HS-27A (cell line): ENCODE measurements at regions not wholly inside any gene's neighbourhood (a gene's known extent, or its start where the extent isn't known, plus 50 kb on each side); places are given as distances from the start of the nearest gene placed in this dataset.
"Not testable (repeated sequence)": the region's sequence is repeated elsewhere in the genome, so short reads cannot be mapped to it uniquely, and the experiment has no call there.

Source experiments
- DNase-seq: peaks from one replicate; pipeline ENCODE4 v3.0.0-alpha.2; 2012; ENCODE audit warnings: low read depth, missing footprints

DNA sequence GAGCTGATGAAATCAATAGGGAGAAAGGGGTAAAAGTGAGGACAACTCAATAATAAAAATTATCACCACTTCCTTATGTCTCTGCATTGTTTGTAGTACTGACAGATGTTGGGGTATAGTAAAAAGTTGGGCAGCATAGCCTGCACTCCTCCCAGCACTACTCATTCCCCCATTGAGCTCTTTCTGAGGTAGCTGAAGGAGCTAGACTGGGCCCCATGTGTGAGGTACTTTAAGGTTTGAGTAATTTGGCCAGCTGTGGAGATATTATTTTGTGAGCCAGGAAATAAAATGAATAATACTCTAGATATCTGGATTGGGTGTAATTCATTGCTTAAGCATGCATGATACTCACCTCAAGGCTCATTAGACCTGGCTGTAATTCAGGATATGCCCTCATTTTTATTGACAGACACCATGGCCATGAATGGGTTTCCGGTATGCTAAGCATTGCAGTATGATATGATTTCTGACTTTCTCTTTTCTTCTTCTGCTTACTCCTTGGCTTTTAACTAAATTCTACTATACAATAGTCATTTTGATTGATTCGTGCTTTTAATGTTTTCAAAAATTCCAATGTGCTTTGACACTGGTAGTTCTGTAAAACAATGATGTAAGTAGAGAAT is 283.9 kb upstream of the RIMS1 start:
- peak; percentile 69 for DNase-seq

DNA sequence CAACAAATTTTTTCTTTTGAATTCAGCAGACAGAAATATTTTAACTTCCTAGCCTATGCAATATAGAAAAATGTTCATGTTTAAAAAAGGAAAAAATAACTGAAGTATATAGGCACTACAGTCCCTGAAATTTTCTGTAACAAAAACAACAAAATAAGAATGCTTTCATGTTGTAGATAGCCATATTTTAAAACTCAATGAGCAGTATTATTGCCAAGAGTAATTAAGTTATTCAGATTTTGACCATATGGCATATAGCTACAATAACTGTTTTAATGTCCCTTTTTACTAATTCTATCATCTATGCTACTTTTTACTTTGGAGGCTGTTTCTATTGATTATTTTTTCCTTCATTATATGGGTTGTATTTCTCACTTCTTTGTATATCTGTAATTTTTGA is 283.3 kb upstream of the RIMS1 start:
- no peak for DNase-seq

DNA sequence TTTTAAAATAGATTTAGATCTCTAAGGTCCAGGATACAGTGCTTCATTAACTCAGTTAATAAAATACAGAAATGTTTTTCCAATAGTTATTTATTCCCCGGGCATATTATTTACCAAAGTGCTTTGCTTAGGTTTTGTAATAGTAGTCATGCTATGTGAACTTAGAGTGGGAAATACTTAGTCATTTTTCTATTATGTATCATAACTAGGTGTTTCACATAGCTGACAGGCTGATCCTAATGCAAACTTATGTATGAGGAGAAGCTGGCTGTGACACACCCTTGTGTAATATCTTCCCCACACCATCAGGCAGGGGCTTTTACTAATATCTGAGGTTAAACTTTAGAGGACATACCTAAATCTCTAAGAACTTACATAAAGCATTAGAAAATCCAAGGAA is 277.7 kb upstream of the RIMS1 start:
- no peak for DNase-seq

DNA sequence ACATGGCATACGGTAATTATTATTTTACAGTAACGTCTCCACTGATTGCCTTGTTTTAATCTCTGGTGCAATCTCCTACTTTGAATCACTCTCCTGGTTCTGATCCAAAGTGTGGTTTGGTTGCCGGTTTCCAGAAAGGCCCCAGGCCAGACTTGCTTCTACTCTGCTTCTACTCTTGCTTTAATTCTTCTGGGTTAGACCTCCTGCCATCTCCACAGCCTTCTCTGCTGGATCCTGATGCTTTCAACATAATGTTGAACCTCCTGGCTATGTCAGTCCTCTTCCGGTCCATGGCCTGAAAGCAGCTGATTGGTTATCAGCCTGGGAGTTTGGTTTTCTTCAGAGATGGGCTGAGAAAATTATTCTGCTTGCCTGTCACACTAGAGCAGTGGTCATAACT is 266.5 kb upstream of the RIMS1 start:
- DNase-seq, result no peak

DNA sequence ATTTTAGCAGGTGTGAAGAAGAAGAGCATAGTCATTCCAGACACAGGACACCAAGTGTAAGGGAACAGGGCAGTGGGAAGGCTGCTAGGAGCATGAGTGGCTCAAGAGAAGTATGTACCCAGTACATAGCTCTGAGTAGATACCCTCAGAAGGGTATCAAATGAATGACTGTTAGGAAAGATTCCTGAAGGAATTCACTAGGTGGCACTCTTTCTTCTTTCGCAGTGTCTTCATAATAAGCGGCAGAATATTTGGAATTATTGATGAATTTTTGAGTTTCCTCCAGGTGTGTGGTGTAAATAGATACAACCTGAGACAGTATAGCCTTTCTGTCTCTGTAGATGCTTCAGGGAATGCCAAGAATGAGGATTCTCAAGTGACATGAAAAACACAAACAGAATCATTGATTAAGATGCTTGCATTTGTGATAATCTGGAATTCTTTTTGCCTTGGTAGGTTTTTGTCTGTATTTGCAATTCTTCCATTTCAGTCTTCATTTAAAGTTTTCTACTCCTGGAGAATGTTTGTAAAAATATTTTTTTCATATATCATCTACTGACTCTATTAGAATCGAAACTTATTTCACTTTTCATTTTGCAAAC is 264.3 kb upstream of the RIMS1 start:
- DNase-seq, result no peak

DNA sequence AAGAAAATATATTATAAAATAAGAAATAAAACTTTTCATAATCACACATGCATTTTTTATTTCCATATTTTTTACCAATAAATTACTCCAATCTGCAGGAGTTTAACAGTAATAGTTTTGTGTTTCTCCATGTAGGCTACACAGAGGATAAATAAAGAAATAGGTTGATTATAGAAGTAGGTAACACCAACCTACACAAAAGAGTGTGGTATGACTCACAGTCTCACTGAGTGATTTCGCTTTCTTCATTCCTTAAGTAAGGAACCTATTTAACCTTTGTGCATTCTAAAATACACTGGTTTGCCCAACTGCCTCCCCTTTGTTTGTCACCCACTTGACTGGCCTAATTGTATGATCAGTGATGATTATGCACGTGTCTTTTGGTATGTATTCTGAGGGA is 244.2 kb upstream of the RIMS1 start:
- no peak for DNase-seq

DNA sequence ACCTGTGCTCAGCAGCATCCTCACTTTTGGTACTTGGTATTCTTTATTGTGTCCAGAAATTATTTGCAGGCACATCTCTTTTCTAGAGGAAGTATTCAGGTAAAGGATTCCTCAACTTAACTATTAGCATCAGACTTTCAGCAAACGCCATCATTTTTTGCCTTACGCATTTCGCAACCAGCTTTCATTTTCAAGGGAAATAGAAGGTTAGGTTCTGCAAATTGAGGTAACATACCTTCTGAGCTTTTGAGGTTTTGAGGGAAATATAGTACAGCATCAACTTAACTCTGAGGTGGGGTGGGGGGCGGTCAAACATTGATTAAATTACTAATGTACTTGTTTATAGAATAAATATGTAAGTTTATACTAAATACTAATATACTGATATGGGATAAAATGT is 243.6 kb upstream of the RIMS1 start:
- no peak for DNase-seq

DNA sequence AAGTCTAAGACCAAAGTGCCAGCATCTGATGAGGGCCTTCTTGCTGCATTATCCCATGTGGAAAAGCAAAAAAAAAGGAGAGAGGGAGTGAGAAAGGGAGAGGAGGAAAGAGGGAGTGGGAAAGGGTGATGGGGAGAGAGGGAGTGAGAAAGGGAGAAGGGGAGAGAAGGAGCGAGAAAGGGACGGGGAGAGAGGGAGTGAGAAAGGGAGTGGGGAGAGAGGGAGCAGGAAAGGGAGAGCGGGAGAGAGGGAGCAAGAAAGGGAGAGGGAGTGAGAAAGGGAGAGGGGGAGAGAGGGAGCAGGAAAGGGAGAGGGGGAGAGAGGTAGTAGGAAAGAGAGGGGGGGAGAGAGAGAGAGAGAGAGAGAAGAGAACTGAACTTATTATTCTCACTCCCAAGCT is 241.1 kb upstream of the RIMS1 start:
- DNase-seq, result no peak

DNA sequence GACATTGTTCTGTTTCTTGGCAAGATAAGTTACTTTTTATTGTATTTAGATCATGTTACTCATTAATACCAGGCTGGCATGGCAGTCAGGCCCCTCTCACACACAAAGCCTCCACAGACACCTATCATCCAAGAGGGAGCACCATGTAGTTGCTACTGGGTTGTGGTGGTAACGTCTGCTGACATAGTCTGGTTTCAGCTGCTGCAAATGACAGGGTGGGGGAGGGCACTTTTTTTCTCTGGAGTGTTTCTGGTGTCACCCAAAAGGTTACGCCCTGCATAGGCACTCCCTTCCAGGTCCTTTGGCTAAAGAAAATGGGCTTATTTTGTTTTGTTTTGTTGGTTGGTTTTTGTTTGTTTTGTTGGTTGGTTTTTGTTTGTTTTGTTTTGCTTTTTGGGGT is 236.4 kb upstream of the RIMS1 start:
- no peak for DNase-seq

DNA sequence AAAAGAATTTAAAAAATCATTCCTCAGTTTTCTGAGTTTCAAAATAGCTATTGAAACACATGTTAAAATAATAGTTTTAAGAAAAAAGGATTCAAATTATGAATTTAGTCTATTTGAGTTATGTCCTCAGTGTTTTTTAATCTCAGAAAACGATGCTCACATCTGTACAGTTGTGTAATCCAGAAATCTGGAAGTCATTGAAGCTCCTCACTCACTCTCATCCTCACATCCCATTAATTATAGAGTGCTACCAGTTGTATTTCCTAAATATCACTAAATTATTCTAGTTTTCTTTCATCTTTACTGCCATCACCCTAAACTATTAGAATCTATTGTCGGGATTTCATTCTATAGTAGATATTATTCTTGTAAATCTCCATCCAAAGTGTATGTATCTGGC is 234.7 kb upstream of the RIMS1 start:
- DNase-seq, result no peak

DNA sequence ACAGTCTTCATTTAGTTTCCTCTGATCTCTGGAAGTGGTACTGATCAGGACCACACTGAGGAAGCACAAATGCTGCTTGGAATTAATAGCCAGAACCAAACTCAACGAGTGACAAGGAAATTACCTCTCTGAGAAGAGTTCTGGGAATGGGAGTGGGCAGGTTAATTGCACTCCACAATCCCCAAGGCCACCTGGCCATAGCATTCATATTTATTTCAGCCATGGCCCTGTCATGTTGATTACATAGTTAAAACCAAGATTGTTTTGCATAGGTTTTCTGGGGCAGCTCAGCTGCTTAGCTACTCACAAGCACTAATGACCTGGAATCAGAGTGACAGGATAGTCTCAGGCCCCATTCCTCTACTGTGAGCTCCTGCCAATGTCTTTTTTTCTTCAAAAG is 230.2 kb upstream of the RIMS1 start:
- DNase-seq, result no peak

DNA sequence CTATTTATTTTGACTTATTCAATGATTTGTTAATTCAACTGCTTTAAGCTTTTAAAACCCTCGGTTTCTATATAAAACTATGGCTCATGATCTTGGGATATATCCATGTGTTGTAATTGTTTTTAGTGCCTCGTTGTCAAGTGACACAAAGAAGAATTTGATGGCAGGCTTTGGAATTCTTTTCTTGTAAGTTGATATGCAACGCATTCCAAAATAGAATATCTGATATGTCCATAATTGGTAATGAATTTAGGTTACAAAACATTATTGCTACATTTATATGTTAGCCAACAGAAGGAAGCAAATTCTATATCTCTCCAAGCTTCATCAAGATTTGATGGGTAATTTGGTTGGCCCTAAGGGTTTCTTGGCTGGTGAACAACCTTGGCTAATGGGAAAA is 220.4 kb upstream of the RIMS1 start:
- no peak for DNase-seq

DNA sequence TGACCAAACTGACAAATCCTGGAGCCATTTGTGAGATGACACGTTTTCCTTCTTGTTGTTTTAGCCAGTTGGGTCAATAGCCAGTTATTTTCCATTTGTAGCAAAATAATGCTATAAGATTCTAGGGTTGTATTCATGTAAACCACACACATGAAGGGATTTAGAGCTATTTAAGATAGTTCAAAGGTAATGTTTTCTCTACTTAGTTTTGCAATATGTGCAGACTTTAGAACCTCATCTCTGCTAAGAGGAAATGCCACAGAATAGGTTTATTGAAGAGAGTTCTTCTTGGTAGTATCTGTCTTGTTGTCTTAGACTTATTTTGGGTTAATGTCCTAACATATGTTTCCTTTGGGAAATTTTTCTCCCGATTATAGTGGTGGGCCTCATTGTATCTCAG is 213.5 kb upstream of the RIMS1 start:
- no peak for DNase-seq

DNA sequence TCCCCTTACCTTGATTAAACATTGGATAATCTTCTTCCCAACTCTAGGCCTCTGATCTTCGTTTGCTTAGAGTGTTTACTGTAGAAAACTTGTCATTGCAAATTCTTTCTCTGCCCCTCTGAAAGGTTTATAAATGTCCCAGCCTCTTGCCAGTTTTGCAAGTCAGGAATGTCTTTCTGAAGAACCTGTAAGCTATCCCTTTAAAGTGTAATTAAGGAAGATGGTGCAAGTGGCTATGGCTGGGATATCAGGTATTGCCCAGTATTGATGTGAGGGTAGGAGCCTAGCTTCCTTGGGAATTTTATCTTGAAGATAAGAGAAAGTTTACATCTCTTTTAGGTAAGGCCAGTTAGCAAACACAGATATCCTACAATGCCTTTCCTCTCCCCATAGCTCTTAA is 211.0 kb upstream of the RIMS1 start:
- DNase-seq, result no peak

DNA sequence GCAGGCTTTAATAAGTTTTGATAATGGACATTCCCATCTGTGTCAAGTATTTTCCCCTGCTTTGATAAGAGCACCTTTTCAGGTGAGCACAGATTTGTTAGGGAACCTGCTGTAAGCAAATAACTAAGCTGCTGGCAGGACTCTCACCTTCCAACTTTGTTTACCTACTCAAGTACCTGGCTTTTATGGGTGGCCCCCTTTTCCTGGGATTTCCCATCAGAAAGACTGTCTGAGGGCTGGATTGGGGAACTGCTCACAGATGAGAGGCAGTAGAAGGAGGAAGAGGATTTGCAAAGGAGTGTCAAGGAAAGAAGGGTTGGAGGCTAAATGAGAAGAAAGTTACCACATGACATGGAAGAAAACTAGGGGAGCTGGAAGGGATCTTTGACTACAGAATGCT is 210.1 kb upstream of the RIMS1 start:
- DNase-seq, result no peak

DNA sequence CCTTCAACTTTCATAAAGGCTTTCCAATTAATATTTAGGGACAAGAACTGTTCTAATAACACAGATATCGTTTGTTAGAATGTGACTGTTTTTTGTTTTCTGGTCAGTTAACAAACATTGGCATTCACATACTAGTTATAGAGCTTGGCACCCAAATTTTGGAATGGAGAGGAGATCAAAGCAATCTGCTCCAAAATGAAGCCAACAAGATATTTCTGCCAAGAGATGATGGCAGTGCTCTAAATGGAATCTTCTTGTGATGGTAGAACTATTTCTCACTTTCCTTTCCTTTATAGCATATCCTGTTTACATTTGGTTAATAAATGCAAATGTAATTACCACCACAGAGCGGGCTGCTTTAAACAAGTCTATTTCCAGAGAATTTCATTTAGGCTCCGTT is 208.3 kb upstream of the RIMS1 start:
- no peak for DNase-seq

DNA sequence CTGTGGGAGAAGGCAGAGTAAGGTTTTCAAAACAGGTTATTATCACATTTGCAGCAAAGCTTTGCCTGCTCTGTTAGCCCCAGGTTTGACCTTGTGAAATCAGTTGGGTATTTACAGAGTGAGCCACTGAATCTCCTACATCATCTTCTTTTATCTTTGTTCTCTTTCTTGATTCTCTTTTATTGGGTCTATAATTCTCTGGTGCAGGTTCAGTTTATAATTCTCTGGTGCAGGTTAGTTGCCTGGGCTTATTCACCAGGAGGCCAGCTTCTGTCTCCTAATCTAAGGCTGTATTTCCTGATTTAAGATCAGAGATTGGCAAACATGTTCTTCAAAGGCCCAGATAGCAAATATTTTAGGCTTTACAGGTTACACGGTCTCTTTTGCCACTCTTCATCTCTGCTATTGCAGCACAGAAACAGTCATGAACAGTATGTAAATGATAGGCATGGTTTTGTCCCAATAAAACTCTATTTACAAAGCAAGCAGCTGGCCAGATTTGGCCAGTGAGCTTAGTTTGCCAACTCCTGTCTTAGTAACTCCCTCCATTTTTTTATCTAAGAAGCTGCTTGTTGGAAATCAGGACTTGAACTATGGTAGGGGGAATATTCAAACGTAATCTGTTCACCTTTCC is 205.0 kb upstream of the RIMS1 start:
- no peak for DNase-seq

DNA sequence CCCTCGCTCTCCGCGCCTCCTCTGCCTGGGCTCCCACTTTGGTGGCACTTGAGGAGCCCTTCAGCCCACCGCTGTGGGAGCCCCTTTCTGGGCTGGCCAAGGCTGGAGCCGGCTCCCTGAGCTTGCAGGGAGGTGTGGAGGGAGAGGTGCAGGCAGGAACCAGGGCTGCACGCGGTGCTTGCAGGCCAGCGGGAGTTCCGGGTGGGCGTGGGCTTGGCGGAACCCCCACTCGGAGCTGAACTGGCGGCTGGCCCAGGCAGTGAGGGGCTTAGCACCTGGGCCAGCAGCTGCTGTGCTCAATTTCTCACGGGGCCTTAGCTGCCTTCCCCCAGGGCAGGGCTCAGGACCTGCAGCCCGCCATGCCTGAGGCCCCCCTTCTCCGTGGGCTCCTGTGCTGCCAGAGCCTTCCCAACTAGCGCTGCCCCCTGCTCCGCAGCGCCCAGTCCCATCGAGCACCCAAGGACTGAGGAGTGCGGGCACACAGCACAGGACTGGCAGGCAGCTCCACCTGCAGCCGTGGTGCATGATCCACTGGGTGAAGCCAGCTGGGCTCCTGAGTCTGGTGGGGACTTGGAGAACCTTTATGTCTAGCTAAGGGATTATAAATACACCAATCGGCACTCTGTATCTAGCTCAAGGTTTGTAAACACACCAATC is 200.2 kb upstream of the RIMS1 start:
- DNase-seq, result not testable (repeated sequence)

DNA sequence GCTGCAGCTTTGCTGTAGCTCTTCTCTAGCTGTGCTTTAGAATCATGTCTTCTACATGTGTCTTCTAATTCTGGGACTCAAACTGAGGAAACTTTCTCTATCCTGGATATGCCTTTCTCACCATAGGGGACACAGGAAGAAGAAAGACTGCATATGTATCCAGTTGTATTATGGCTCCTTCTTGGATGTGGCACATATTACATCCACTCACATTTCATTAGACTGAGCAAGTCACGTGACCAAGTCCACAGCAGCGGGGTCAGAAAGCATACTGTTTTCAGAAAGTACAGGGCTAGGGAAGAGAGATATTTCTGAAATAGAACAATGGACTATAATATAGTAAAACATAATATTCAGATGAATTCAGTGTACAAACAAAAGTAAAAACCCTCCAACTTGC is 187.6 kb upstream of the RIMS1 start:
- no peak for DNase-seq

DNA sequence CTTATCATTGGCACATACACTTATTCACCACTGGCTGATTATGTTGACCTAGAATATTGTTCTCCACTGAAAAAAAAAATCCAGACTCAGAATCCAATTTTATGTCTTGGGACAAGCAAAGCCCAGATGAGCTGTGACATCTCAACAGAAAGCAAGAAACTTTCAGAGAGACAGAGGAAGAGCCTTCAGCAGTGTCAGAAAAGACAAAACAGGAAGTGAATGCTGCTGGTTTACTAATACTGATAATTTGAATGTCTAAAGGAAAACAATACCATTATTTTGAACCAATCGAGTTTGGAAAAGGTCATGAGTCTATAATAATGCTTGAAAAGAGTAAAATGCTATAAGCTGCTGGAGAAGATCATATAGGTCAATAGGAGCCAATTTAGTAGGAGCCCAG is 179.8 kb upstream of the RIMS1 start:
- no peak for DNase-seq

DNA sequence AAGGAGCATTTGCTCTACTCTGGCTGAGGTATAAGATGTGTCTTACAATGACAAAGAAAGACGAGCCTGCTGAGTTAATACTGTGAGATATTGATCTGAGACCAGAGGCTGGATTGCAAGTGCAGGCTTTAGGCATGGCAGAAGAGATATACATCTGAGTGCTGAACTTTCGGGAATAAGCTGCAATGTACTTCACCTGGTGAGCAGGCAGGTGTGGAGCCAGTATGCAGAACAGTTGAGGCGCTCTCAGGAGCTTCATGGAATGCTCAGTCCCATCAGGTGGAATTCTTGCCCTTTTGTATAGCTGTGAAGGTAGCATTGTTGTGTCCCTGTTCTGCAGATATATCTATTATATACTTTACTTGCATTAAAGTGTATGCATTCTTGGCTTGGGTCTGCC is 179.3 kb upstream of the RIMS1 start:
- no peak for DNase-seq

DNA sequence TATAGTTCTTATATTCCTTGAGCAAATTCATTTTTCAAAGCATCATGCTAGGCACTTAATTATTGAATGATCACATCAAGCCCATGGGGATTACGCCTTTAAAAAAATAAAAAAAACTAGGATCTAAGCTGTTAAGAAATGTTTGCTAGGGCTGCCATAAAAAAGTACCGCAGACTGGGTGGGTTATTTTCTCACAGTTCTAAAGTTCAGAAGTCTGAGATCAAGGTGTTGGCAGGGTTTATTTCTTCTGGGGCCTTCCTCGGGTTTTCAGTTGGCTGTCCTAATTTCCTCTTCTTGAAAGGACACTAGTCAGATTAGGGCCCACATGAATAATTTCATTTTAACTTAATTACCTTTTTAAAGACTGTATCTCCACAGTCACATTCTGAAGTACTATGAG is 165.6 kb upstream of the RIMS1 start:
- DNase-seq, result no peak

DNA sequence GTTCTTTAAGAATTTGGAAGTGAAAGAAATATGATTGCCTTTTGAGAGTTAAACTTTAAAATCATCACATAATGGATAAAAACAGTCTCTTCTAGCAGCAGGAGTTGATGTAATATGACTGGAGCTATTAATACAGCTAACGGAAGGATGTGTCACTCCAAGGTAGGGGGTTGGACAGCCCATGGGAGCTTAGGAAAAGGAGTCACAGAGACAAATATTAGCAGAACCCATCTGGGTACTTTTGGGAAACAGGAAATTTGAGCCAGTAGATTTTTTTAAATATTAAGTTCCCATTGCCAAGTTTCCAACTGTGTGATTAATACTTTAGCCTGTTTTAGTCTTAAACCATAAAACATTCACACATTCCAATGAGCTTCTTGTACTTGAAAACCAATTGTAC is 164.7 kb upstream of the RIMS1 start:
- no peak for DNase-seq

DNA sequence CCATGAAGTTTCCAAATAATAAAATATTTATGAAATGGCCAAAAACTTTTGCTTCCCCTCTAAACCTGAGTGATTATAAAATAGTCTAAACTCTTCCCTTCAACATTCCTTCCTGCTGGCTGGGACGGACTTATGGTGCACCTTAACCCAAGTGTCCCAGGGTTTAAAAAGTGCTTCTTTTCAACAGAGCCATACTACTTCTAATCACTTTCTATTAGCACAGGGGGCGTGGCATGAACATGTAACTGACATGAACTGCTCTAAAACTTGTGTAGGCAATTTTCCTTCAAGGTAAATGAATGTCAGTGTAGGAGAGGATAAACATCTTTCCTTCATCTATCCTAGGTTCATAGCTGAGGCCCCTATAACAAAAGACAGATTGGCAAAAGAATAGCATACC is 163.6 kb upstream of the RIMS1 start:
- no peak for DNase-seq
